CD14-positive monocyte (primary cell): ENCODE measurements at regions not wholly inside any gene's neighbourhood (a gene's known extent, or its start where the extent isn't known, plus 50 kb on each side); places are given as distances from the start of the nearest gene placed in this dataset.

ENCODE experiments used
- DNase-seq, 3 donors: peaks; one replicate each; pipeline ENCODE4 v3.0.0-alpha.2; 2011 to 2022
- H2AFZ ChIP-seq: 2 replicates; pipeline ENCODE4 v1.6.0; 2012; ENCODE audit warnings: mild to moderate bottlenecking, low read depth, low read length, inconsistent platforms; ENCODE audit not compliant: insufficient read depth, poor library complexity, severe bottlenecking
- H3K27ac ChIP-seq, 2 donors: 1 replicate in 1 of 2; 2 replicates in 1 of 2; pipeline ENCODE4 v1.5.1; 2012 to 2013; ENCODE audit warnings: low read length in 2 of 2, control low read depth in 1 of 2, inconsistent platforms in 1 of 2, low read depth in 1 of 2, mild to moderate bottlenecking in 1 of 2
- H3K27me3 ChIP-seq, 2 donors: one replicate each; pipeline versions ENCODE4 v1.6.0 to v1.6.1; 2011 to 2013; ENCODE audit warnings: low read length in 2 of 2; ENCODE audit not compliant: control insufficient read depth in 2 of 2, insufficient read depth in 2 of 2
- H3K36me3 ChIP-seq, 2 donors: replicated peaks in 1 of 2; 1 replicate in 1 of 2; 2 replicates in 1 of 2; pipeline versions ENCODE4 v1.5.1 to v1.6.1; 2012 to 2013; ENCODE audit warnings: low read length in 2 of 2, control low read depth in 1 of 2, inconsistent platforms in 1 of 2, mild to moderate bottlenecking in 1 of 2; ENCODE audit not compliant: insufficient read depth in 2 of 2, control insufficient read depth in 1 of 2
- H3K4me1 ChIP-seq, 2 donors: 1 replicate in 1 of 2; 2 replicates in 1 of 2; pipeline versions ENCODE4 v1.5.1 to v1.6.1; 2012 to 2013; ENCODE audit warnings: low read length in 2 of 2, control low read depth in 1 of 2, inconsistent platforms in 1 of 2, mild to moderate bottlenecking in 1 of 2, moderate library complexity in 1 of 2; ENCODE audit not compliant: insufficient read depth in 2 of 2, control insufficient read depth in 1 of 2
- H3K4me2 ChIP-seq: replicated peaks from 2 replicates; pipeline ENCODE3; 2012; ENCODE audit warnings: low read length, moderate library complexity, mild to moderate bottlenecking; ENCODE audit not compliant: poor library complexity, severe bottlenecking; ENCODE audit errors: extremely low read depth
- H3K4me3 ChIP-seq, 3 experiments: fragments of 200-600 bp in 1 of 3; sonication (generic) in 1 of 3; replicated peaks in 1 of 3; 1 replicate in 2 of 3; 2 replicates in 1 of 3; pipeline ENCODE4 v1.5.1; 2011 to 2013; ENCODE audit warnings: low read length in 3 of 3, mild to moderate bottlenecking in 3 of 3, control low read depth in 2 of 3, low read depth in 2 of 3, inconsistent platforms in 1 of 3, moderate library complexity in 1 of 3
- H3K79me2 ChIP-seq: 2 replicates; pipeline ENCODE4 v1.6.0; 2012; ENCODE audit warnings: mild to moderate bottlenecking, control low read depth, inconsistent platforms, low read length, moderate library complexity; ENCODE audit not compliant: insufficient read depth
- H3K9ac ChIP-seq: 2 replicates; pipeline ENCODE4 v1.6.0; 2017; ENCODE audit warnings: low read length, mild to moderate bottlenecking; ENCODE audit not compliant: insufficient read depth, poor library complexity, severe bottlenecking
- H3K9me3 ChIP-seq, 2 donors: replicated peaks in 1 of 2; 1 replicate in 1 of 2; 2 replicates in 1 of 2; pipeline versions ENCODE4 v1.5.1 to v1.6.1; 2012 to 2013; ENCODE audit warnings: low read length in 2 of 2, control low read depth in 1 of 2; ENCODE audit not compliant: control insufficient read depth in 1 of 2, insufficient read depth in 1 of 2
- H4K20me1 ChIP-seq: 2 replicates; pipeline ENCODE4 v1.6.0; 2012; ENCODE audit warnings: mild to moderate bottlenecking, low read length, control low read depth, moderate library complexity; ENCODE audit not compliant: insufficient read depth
- H3K27ac Mint-ChIP-seq, 7 donors: one replicate each; pipeline ENCODE4 v1.8.0; 2020; ENCODE audit warnings: mild to moderate bottlenecking in 7 of 7, mixed read lengths in 7 of 7, moderate library complexity in 6 of 7, inconsistent platforms in 2 of 7
- H3K27me3 Mint-ChIP-seq, 3 donors: one replicate each; pipeline ENCODE4 v1.8.0; 2021 to 2022; ENCODE audit warnings: low read depth in 3 of 3, mild to moderate bottlenecking in 3 of 3, mixed read lengths in 3 of 3, moderate library complexity in 3 of 3, inconsistent platforms in 1 of 3
- H3K36me3 Mint-ChIP-seq, 2 donors: one replicate each; pipeline ENCODE4 v1.8.0; 2020; ENCODE audit warnings: mixed read lengths in 2 of 2, inconsistent platforms in 1 of 2, mild to moderate bottlenecking in 1 of 2
- H3K4me1 Mint-ChIP-seq: one replicate; pipeline ENCODE4 v1.8.0; 2020; ENCODE audit warnings: mild to moderate bottlenecking, mixed read lengths
- H3K4me3 Mint-ChIP-seq, 2 donors: one replicate each; pipeline ENCODE4 v1.8.0; 2020; ENCODE audit warnings: mild to moderate bottlenecking in 2 of 2, mixed read lengths in 2 of 2, moderate library complexity in 1 of 2
- H3K9me3 Mint-ChIP-seq, 7 donors: one replicate each; pipeline ENCODE4 v1.8.0; 2020 to 2022; ENCODE audit warnings: mixed read lengths in 7 of 7, mild to moderate bottlenecking in 6 of 7, moderate library complexity in 6 of 7, inconsistent platforms in 2 of 7
- WGBS: methylation state at CpG from one replicate; pipeline ENCODE4 v1.1.5; 2013; ENCODE audit warnings: missing lambda C conversion rate; ENCODE audit not compliant: insufficient coverage; 5-methylcytosine and 5-hydroxymethylcytosine counted together
- intact Hi-C, 2 donors: fragments of 100-400 bp; cut with micrococcal nuclease; formaldehyde crosslinking; loops; one replicate each; pipeline versions ENCODE4 v1.15.0 to v1.15.1; 2023
- TF ChIP-seq, protein P1 (sequence below): fragments of 200-600 bp; IDR thresholded peaks from one replicate; pipeline ENCODE4 v1.8.0; 2022; ENCODE audit warnings: antibody characterized with exemption, mild to moderate bottlenecking

DNA sequence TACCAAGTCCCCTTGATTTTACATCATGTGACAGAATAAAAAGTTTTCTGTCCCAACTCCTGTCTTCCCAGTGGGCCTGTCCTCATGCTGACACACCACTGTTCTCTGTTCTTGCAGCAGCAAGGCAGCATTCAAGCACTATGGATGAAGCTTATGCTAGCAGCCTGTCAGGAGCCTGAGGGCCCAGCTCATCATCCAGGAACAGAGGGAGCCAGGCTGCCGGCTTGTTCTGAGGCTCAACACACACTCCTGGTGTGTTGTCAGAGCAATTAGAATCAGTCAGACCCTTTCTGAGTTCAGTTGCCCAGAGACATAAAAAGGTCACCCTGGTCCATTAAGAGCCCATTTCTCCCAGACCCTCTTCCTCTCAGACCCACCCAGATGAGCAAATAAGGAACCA, 282.9 kb downstream of the SEC16B start:
- no peak overlapping the region for H3K4me3 Mint-ChIP-seq
- no peak for DNase-seq
- peaks cover 3 to 15% (median 12%) of the 10 kb centered on the region in 7 donors for H3K9me3 Mint-ChIP-seq
- Histone ChIP-seq H3K4me2 (no peak overlapping the region), H3K79me2 (no peaks in the 10 kb centered on the region), H3K4me3 (no peak overlapping the region), H3K4me1 (no peaks in the 10 kb centered on the region), H4K20me1 (no peaks in the 10 kb centered on the region), H3K27me3 (no peaks in the 10 kb centered on the region), H3K36me3 (no peaks in the 10 kb centered on the region), H3K9ac (no peak overlapping the region), H2AFZ (no peak overlapping the region), H3K27ac (no peak overlapping the region), H3K9me3 (peaks cover 4 to 22% of the 10 kb centered on the region in 2 donors)
- intact Hi-C loops, result no loop called here
- H3K36me3 Mint-ChIP-seq, result no peaks in the 10 kb centered on the region
- no peak overlapping the region for H3K27ac Mint-ChIP-seq
- 50% methylated on average over 1 of the region's 1 CpG for WGBS
- no peaks in the 10 kb centered on the region for H3K4me1 Mint-ChIP-seq
- peaks cover 0 to 3% (median 0%) of the 10 kb centered on the region in 3 donors for H3K27me3 Mint-ChIP-seq
- TF ChIP-seq, protein P1, sequence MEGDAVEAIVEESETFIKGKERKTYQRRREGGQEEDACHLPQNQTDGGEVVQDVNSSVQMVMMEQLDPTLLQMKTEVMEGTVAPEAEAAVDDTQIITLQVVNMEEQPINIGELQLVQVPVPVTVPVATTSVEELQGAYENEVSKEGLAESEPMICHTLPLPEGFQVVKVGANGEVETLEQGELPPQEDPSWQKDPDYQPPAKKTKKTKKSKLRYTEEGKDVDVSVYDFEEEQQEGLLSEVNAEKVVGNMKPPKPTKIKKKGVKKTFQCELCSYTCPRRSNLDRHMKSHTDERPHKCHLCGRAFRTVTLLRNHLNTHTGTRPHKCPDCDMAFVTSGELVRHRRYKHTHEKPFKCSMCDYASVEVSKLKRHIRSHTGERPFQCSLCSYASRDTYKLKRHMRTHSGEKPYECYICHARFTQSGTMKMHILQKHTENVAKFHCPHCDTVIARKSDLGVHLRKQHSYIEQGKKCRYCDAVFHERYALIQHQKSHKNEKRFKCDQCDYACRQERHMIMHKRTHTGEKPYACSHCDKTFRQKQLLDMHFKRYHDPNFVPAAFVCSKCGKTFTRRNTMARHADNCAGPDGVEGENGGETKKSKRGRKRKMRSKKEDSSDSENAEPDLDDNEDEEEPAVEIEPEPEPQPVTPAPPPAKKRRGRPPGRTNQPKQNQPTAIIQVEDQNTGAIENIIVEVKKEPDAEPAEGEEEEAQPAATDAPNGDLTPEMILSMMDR, result no peak

DNA sequence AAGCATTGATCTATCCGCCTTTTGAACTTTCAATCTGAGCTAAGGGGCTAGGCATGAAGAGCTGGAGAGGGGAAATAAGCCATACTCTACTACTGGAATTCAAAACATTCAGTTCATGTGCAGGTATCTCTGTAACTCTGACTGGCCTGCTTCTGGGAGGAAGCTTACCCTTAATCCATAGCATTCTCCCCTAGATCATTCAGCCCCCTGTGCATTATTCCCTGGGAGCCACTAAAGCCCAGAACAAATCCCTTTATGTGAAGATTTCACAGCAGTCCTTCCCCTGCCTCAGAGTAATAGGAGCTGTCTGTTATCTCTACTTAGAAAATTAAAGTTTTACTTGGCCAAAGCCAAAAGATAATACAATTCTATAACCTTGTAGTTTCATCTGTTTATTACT, 300.7 kb downstream of the SEC16B start:
- H3K27me3 ChIP-seq, result no peaks in the 10 kb centered on the region
- H3K4me1 ChIP-seq, result no peaks in the 10 kb centered on the region
- Mint-ChIP-seq H3K9me3 (peaks cover 0 to 7% (median 4%) of the 10 kb centered on the region in 7 donors), H3K4me1 (no peaks in the 10 kb centered on the region), H3K27me3 (peaks cover 0 to 3% (median 0%) of the 10 kb centered on the region in 3 donors), H3K27ac (no peak overlapping the region), H3K4me3 (no peak overlapping the region), H3K36me3 (no peaks in the 10 kb centered on the region)
- H3K9me3 ChIP-seq, result no peaks in the 10 kb centered on the region
- TF ChIP-seq, protein P1, result no peak
- H3K4me3 ChIP-seq, result no peak overlapping the region
- no peak overlapping the region for H3K27ac ChIP-seq
- no peaks in the 10 kb centered on the region for H3K36me3 ChIP-seq
- no peak overlapping the region for H2AFZ ChIP-seq
- no peaks in the 10 kb centered on the region for H4K20me1 ChIP-seq
- H3K79me2 ChIP-seq, result no peaks in the 10 kb centered on the region
- no peak for DNase-seq
- intact Hi-C loops, result no loop called here
- WGBS, result 80% methylated on average over 1 of the region's 1 CpG
- H3K4me2 ChIP-seq, result no peak overlapping the region
- H3K9ac ChIP-seq, result no peak overlapping the region
